ENCODE measurements at regions not wholly inside any gene's neighbourhood (a gene's known extent, or its start where the extent isn't known, plus 50 kb on each side); places are given as distances from the start of the nearest gene placed in this dataset.

- peak overlapping the region; percentile 46 for H3K27ac Mint-ChIP-seq
- no peak overlapping the region for H3K4me3 Mint-ChIP-seq
- no peak for TF ChIP-seq CTCF (IDR thresholded peaks at IDR 0.05)
- no peak for DNase-seq
- H3K36me3 Mint-ChIP-seq (ENCODE audit: low read depth) = peaks cover 8% of the 10 kb centered on the region
- peaks cover 20% of the 10 kb centered on the region for H3K4me1 Mint-ChIP-seq (ENCODE audit: low read depth)
- peaks cover 13% of the 10 kb centered on the region for H3K9me3 Mint-ChIP-seq
- no peaks in the 10 kb centered on the region; the same call in 1 of the 2 replicates for H3K27me3 Mint-ChIP-seq (ENCODE audit: insufficient read depth)
These were observed 52.1 kb upstream of the RGMB start for GRCh38 chr5:98721231-98721928.

GRCh38 chr5:98722188-98722587, 51.3 kb upstream of the RGMB start:
- DNase-seq = no peak
- H3K36me3 Mint-ChIP-seq (ENCODE audit: low read depth) = peaks cover 8% of the 10 kb centered on the region
- H3K9me3 Mint-ChIP-seq = peaks cover 13% of the 10 kb centered on the region
- H3K4me1 Mint-ChIP-seq (ENCODE audit: low read depth) = peaks cover 20% of the 10 kb centered on the region
- no peak for TF ChIP-seq CTCF (IDR thresholded peaks at IDR 0.05)
- H3K4me3 Mint-ChIP-seq = no peak overlapping the region
- no peaks in the 10 kb centered on the region; the same call in 1 of the 2 replicates for H3K27me3 Mint-ChIP-seq (ENCODE audit: insufficient read depth)
- peak overlapping the region; percentile 46 for H3K27ac Mint-ChIP-seq

GRCh38 chr5:98723061-98723460, 50.4 kb upstream of the RGMB start:
- Mint-ChIP-seq H3K36me3 (ENCODE audit: low read depth) (peaks cover 8% of the 10 kb centered on the region), H3K9me3 (peaks cover 12% of the 10 kb centered on the region), H3K4me1 (ENCODE audit: low read depth) (peaks cover 20% of the 10 kb centered on the region), H3K4me3 (no peak overlapping the region), H3K27ac (no peak overlapping the region), H3K27me3 (ENCODE audit: insufficient read depth) (no peaks in the 10 kb centered on the region)
- no peak for TF ChIP-seq CTCF (IDR thresholded peaks at IDR 0.05)
- DNase-seq = no peak

Data from HFFc6 (cell line).